ENCODE measurements at regions not wholly inside any gene's neighbourhood (a gene's known extent, or its start where the extent isn't known, plus 50 kb on each side); places are given as distances from the start of the nearest gene placed in this dataset.

DNA sequence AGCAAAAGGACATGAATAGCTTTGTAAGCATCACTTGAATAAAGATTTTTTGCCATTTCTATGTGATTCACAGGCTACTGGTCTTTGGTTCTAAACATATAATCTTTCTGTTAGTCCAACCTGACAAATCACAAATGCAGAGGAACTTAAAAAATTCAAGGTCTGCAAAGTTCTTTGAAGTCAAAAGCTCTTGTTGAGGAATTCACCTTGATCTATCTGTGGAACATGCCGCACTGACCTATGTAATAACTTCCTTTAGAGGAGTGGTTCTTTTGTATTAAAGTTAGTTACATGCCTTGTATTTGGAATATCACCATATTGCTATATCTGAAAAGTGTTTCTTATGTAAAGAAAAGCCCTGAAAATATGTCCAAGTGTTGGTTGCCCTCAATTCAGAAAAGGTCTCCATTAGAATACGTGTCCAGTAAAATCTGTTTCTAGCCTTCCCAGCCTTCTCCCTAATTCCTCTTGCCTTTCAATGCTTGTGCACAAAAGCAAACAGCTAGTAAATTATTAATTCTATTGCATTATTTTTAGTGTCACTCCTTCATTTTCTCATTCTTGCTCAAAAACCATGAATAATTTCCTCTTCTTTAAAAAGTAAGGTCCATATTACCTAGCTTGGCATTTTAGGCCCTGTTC lies 1192.8 kb downstream of the FLRT2 start:
- DNase-seq (ENCODE audit: low read depth) = no peak

DNA sequence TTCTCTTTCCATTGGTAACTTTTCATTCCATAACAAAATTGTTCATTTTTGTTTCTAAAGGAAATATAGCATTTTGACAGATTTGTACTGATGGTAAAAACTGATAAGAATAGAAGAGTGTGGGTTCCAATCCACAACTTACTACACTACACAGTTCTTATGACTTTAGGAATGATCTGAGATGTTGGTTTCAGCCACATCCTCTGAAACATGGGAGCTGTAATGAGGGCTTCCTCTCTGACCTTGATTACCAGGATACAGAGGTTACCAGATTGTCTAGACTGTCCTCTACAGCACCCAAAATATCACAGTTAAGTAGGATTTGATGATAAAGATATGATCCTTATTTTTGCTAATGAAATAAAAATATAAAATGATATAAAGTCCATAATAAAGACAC lies 1184.6 kb downstream of the FLRT2 start:
- no peak for DNase-seq (ENCODE audit: low read depth)

DNA sequence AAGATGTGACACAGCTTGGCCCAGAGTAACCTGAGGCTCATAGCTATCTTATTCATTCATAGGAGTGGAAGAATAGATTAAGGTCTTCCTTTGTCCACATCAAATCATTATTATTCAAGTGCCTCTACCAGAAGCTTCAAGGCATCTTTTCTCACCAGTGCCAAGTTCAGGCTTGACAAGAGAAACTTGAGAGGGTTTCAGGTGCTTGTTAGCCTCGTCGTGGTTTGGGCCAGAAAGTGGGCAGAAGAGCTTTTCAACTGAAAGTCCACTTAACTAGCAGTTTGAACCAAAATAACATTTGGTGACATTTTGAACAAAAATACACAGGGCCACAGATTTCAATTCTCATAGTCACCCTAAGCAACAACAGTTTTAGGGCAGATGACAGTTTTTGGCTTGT lies 1184.2 kb downstream of the FLRT2 start:
- DNase-seq (ENCODE audit: low read depth) = no peak

DNA sequence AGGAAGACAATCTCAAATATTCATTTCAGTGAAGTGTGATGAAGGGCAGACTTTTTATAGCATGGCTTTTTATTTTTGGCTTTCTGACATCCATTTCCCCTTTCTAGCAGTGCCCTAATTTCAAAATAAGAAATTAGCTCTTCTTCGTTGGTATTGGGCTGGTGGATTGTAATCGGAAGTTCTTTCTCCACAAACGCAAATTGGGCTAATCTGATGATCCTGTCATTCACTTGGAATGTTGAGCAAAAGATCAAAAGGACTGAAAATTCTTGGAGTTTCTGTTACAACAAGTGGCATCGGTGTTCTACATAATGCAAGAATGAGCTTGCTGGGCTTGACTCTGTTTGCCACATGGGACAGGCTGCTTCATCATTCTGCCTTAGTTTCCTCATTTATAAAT lies 1182.8 kb downstream of the FLRT2 start:
- DNase-seq (ENCODE audit: low read depth) = peak; percentile 1

DNA sequence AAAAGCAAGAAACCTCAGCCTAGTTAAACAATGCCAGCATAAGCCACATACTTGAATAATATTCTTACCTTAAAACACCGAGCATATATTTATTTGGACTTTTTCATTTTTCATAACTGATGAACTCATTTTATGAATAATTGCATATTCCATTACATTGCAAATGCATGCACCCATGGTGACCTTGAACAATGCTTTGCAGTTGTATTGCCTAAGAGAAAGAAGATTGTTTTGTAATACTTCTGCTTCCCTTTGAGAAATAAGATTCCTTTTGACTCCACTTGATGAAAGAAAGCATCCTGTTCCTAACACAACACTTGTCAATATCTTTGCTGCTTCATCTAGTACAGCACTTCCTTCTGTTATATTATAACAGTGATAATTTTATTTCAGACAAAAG lies 1182.2 kb downstream of the FLRT2 start:
- peak; percentile 41 for DNase-seq (ENCODE audit: low read depth)

DNA sequence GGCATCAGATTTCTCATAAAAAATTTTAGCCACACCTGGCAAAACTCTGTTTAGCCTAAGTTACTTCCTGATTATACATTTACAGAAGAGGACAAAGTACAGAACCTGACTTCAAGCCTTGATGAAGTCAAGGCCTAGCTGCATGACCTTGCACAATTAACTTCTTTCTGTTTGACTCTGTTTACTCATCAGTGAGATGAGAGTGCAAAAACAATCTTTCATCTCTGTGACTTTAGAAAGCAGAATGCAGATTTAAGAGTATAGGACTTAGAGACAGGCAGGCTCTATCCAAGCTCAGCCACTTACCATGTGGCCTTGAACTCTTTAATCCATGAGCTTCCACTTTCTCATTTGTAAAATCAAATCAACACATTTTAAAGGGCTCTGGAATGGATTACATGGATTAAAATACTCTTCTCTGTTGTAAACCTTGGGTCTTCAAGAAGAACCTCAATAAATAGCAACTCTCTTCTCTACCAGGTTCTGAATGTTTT lies 1178.9 kb downstream of the FLRT2 start:
- no peak for DNase-seq (ENCODE audit: low read depth)

DNA sequence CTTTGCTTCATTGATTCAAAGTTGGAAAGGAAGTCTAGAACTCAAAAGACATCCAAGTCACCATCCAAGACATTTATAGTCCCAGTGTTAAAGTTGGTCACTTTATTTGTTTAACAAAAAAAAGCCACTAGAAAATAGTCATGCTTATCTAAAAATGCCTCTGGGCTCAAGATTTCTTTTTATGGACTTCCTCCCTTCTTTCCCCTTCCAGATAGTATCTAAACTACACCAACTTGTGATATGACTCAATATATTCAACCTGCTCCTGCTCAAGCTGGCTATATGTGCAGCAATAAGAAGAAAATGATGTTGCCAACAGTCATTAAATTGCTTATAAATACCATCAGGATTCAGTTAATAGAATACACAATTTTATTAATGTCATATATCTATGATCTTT lies 1177.1 kb downstream of the FLRT2 start:
- DNase-seq (ENCODE audit: low read depth) = no peak

DNA sequence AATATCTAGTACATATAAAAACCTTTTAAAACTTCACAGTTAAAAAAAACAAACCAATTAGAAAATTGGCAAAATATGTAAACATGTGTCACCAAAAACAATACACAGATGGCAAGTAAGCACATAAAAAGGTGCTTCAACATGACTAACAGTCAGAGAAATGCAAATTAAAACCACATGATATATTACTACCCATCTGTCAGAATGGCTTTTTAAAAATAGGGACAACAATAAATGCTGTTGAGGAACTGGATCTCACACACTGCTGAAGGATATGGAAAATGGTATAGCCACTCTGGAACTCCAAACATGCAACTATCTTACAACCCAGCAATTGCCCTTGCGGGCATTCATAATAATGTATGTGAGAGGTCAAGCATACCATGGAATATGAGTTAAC lies 1153.6 kb downstream of the FLRT2 start:
- no peak for DNase-seq (ENCODE audit: low read depth)

DNA sequence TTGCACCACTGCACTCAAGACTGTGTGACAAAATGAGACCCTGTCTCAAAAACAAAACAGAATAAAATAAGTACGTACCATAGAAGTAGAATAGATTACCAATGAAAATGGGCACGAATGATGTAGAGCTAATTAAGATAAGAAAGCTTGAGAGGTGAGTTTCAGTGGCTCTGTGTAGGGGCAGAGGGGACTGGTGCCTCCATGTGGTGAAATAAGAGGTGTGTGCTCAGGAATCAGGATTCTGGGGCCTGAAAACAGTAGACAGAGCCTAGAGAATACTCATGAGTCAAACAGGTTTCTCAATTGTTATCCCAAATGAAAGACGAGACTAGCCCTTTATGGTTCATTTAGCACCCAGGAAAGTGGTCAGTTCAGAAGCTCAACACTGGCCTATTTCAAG lies 1145.1 kb downstream of the FLRT2 start:
- DNase-seq (ENCODE audit: low read depth) = no peak

DNA sequence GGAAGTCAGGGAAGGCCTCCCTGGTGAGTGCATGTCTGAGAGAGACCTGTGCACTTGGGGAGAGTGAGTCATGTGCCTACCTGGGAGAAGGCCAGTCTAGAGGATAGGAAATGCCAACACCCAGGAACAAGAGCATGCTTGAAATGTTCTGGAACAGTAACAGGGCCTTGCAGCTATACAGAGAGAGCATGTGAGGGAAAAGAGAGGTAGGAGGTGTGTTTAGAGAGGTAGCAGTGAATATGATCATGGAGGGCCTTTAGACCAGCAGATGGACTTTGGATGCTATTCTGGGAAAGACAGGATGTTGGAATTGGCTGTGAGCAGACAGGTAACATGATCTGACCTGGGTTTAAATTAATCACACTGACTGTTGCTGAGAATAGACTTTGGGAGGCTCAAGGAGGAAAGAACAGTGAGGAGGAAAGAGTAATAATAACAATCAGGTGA lies 1143.6 kb downstream of the FLRT2 start:
- DNase-seq (ENCODE audit: low read depth) = no peak

DNA sequence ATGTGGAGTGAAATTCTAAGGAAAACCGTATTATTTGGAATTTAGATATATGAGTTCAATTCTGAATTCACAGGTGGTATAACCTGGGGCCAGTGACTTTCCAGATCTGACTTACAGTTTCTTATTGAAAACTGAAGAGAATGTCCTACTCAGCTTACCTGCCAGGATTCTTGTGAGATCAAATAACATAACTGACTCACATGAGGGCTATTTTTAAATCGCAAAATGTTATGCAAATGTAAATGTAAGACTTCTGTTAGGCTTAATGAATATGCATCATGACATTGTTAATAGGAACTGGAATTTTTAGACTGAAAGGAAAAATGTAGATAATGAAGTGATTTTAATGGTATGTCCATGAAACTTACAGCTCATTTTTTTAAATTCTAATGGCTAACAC lies 1142.1 kb downstream of the FLRT2 start:
- no peak for DNase-seq (ENCODE audit: low read depth)

DNA sequence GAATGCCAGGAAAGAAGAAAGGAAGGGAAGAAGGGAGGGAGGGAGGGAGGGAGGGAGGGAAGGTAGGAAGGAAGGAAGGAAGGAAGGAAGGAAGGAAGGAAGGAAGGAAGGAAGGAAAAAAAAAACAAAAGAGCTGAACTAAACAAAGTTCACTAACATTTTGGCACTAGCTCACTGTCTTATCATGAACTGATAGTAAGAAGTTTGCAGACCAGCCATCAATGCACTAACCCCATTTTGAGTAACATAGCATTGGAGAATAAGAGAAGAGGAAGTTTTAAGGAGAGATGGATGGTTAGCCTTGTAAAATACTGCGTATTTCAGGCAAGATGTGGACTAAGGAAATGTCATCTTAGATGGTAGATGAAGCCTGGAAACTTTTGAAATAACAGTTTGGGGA lies 1136.0 kb downstream of the FLRT2 start:
- no peak for DNase-seq (ENCODE audit: low read depth)

DNA sequence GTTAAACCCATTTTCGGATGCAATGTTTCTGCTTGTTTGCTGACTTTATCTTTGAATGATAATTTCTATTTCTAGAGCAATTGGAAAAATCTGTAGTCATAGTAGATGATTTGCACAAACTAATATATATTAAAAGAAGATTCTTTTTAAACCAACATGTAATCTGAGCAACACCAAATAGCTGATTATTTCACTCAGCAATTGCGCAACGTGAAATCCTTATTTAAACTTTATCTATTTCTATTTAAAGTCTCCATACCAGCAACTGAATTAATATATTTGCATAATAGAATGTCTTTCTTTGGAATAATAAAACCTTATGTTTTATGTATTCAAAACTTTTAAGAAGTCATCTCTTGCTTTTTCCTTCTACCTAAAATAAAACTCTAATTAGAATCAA lies 1132.4 kb downstream of the FLRT2 start:
- no peak for DNase-seq (ENCODE audit: low read depth)

DNA sequence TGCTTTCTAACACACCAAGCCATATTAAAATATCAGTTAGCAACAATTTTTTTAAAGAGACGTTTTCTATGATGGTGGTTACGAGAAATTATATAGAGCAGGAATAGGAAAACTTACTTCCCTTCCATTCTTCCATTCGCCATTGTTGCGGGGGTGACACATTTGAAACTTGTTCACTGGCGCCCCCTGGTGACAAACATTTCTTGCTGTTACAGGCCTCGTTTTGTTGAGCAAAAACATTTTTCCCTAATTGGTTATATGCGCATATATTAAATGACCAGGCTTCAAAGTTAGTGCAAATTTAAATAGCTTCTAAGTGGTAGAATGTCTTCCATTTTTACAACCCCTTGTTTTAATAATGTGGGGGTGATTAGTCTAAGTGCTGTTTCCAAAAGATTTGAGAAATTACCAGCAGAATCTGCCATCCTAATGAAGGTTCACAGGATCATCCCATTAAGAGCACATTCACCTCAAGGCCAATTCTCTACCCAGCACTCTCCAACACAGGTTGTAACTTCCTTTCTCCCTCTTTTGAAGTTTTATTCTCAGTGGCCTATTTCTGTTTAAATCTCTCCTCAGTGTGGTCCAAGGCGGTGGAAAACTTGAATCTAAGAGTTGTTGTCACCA lies 1124.7 kb downstream of the FLRT2 start:
- DNase-seq (ENCODE audit: low read depth) = peak; percentile 30

DNA sequence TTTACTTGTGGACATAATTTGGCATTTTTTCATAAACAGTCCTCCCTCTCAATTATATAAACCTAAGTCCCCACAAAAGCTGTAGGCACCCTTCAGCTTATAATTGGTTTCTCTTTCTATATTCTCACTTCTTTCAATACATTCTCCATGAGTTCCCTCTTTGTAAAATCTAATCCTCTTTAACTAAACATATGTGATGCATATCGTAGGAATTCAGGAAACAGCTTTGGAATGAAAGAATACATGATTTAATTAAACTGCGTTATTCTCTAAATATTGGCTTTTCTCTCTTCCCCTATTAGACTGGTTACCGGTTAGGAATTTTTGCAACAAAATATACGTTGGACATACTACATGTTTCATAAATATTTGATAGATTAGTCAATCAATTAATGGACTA lies 1122.6 kb downstream of the FLRT2 start:
- no peak for DNase-seq (ENCODE audit: low read depth)

DNA sequence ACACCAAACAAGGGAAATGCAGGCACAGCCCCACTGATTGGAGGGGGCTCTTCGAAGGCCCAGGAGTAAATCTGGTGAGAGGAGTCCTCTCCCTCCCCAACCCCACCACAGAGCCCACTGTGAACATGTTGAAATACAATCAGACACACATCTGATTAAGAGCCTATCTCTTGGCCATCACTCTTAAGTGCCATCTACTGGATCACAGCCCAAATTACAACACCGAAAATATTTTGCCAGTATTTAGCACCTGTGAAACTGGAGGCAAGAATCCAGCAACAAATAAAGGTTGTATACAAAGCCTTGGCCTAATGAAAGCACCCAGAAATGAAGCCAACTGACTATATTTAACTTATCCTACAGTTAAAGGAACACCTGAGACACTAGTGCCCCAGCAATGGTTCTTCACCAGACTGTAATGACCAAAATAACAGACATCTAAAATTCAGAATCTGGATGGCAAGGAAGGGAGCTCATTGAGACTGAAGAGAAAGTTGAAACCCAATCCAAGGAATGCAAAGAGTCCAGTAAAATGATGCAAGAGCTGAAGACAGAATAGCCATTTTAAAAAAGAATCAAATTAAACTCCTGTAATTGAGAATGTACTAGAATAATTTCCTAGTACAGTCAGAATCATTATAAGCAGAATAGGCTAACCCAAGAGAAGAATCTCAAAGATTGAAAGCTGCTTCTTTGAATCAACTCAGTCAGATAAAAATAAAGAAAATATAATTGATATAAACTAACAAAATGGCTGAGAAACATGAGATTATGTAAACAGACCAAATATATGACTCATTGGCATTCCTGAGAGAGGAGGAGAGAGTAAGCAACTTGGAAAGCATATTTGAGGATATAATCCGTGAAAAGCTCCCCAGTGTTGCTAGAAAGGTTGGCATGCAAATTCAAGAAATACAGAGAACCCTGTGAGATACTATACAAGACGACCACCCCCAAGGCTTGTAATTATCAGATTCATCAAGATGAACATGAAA lies 1117.0 kb downstream of the FLRT2 start:
- DNase-seq (ENCODE audit: low read depth) = peak; percentile 53

DNA sequence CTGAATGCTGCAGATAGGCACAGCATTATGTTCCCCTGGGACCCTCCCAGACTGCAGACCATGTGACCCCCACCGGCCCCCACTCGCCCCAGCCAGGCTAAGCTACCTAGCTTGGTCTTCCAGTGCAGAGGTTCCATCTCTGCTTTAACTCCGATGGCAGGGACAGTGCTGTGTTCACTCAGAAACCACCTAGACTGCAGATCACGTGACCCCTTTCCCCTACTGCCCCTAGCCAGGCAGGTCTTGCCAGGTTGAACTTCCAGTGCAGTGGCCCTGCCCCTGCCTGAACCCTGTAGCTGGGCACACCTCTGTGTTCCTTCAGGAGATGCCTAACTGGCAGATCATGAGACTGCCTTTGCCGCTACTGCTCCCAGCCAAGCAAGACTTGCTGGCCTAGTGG lies 1116.2 kb downstream of the FLRT2 start:
- no peak for DNase-seq (ENCODE audit: low read depth)

DNA sequence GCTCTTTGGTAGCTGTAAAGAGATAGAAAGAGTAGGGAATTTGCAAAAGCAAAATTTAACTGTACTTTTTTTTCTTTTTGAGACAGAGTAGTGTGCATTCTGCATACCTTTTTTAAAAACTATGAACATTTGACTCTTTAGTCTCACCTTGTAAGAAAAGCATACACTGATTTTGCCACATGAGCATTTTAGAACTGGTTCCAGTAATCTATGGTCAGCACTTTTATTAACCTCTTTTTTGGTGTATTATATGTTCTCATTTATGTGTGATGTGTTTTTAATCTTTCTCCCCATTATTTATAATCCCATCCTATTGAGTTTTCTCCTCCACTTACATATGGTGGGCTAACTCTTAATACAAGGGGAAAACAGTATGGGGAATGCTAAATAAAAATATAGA lies 1111.4 kb downstream of the FLRT2 start:
- DNase-seq (ENCODE audit: low read depth) = no peak

DNA sequence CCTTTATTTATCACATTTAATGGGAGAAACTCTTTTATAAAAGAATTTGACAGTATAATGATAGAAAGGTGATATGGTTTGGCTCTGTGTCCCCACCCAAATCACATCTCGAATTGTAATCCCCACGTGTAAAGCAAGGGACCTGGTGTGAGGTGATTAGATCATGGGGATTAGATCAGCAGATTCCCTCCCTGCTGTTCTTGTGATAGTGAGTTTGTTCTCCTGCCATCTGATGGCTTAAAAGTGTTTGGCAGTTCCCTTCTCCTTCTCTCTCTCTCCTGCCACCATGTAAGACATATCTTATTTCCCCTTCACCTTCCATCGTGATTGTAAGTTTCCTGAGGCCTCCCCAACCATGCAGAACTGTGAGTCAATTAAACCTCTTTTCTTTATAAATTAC lies 1110.3 kb downstream of the FLRT2 start:
- DNase-seq (ENCODE audit: low read depth) = no peak

DNA sequence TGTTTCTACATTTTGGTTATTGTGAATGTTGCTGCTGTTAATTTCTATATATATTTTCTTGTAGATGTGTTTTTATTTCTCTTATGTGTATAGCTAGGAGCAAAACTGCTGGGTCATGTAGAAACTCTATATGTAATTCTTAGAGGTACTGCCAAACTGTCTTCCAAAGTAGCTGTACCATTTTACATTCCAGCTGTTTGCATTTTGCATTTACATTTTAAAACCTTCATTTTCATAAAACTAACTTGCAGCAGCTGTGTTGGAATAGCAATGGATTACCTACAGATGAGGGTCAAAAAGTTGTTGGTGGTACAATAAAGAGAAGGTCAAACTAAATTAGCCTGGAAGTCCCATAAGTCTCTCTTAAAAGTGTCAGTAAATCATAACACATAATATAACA lies 1109.7 kb downstream of the FLRT2 start:
- no peak for DNase-seq (ENCODE audit: low read depth)

DNA sequence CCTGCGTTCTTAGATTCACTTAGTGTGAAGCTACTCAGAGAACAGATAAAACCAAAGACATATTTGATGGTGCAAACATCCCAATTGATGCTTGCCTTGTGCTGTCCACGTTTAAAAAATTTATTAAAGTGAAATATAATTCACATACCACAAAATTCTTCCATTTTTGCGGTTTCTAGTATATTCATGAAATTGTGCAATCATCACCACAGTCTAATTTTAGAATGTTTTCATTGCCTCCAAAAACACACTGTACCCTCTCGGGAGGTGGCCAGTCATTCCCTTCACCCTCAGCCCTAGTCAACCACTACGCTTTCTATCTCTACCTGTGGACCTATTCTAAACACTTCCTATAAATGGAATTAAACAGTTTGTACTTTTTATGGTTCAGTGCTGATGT lies 1109.2 kb downstream of the FLRT2 start:
- DNase-seq (ENCODE audit: low read depth) = no peak

DNA sequence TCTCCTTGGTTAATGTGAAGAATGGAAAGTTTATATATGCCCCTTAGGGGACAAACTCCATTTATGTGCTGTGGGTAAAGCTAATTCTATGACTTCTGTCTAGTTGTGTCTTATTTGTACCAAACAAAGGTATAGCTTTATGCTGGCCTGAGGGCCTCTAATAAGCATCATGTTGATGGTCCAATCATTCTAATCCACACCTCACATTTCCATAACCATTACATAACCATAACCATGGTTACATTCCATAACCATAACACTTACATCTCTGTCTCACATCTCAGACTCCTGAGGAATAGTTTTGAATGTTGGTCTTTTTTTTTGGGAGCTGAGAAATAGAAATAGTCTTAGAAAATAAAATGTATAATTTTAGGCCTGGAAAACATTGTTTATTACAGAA lies 1097.1 kb downstream of the FLRT2 start:
- DNase-seq (ENCODE audit: low read depth) = no peak

DNA sequence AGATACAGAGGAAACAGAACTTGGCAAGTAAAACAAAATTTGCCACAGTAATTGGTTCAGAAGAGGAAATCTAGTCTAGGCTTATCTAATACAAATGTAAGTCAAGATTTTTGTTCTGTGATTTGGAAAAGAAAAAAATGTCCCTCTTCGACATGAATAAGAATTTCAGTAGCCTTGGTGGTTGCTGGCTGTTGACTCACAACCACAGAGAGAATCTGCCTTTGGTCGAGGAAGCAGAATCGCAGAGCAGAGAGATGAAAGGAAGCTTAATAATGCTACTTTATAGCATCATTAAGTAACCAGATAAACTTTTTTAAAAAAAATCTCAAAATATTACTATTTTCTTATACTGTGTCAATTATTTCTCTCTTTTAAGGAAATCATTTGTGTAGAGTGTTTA lies 1096.6 kb downstream of the FLRT2 start:
- no peak for DNase-seq (ENCODE audit: low read depth)

All from iris pigment epithelial cell (primary cell).